GM19023 (cell line): ENCODE measurements at regions not wholly inside any gene's neighbourhood (a gene's known extent, or its start where the extent isn't known, plus 50 kb on each side); places are given as distances from the start of the nearest gene placed in this dataset.
"Not testable (repeated sequence)": the region's sequence is repeated elsewhere in the genome, so short reads cannot be mapped to it uniquely, and the experiment has no call there.

Experiments used
- ATAC-seq: cut with Tn5 transposase; IDR thresholded peaks from one replicate; pipeline ENCODE4 v1.9.1; 2021; ENCODE audit warnings: mild to moderate bottlenecking, moderate library complexity; ENCODE audit not compliant: unreplicated experiment

- ATAC-seq = no peak
Measured at GRCh38 chr2:90209806-90210205, 1518.3 kb downstream of the RPIA start.

GRCh38 chr2:90215880-90216279 is 1524.4 kb downstream of the RPIA start:
- not testable (repeated sequence) for ATAC-seq

- ATAC-seq = not testable (repeated sequence)
Measured at GRCh38 chr2:90216801-90217200, 1525.3 kb downstream of the RPIA start.

- not testable (repeated sequence) for ATAC-seq
Measured at GRCh38 chr2:90218534-90218933, 1527.1 kb downstream of the RPIA start.

GRCh38 chr2:90220623-90221299 is 1529.3 kb downstream of the RPIA start:
- ATAC-seq = not testable (repeated sequence)

- ATAC-seq = no peak
Measured at GRCh38 chr2:90221300-90221651, 1529.8 kb downstream of the RPIA start.

GRCh38 chr2:90224767-90225166 is 1533.3 kb downstream of the RPIA start:
- ATAC-seq = not testable (repeated sequence)

- not testable (repeated sequence) for ATAC-seq
Measured at GRCh38 chr2:90226465-90227072, 1535.1 kb downstream of the RPIA start.

GRCh38 chr2:90231199-90231598 is 1539.7 kb downstream of the RPIA start:
- ATAC-seq = not testable (repeated sequence)

- ATAC-seq = not testable (repeated sequence)
Measured at GRCh38 chr2:90235452-90235851, 1544.0 kb downstream of the RPIA start.

- ATAC-seq = not testable (repeated sequence)
Measured at GRCh38 chr2:90237923-90238361, 1546.5 kb downstream of the RPIA start.

- ATAC-seq = not testable (repeated sequence)
Measured at GRCh38 chr2:90238505-90239230, 1547.2 kb downstream of the RPIA start.

GRCh38 chr2:90239769-90240168 is 1548.3 kb downstream of the RPIA start:
- not testable (repeated sequence) for ATAC-seq

GRCh38 chr2:90244902-90245765 is 1553.7 kb downstream of the RPIA start:
- ATAC-seq = not testable (repeated sequence)

GRCh38 chr2:90248400-90248799 is 1556.9 kb downstream of the RPIA start:
- not testable (repeated sequence) for ATAC-seq

- not testable (repeated sequence) for ATAC-seq
Measured at GRCh38 chr2:90250350-90250749, 1558.9 kb downstream of the RPIA start.

GRCh38 chr2:90251576-90251975 is 1560.1 kb downstream of the RPIA start:
- not testable (repeated sequence) for ATAC-seq

- ATAC-seq = not testable (repeated sequence)
Measured at GRCh38 chr2:90253306-90253705, 1561.8 kb downstream of the RPIA start.

- ATAC-seq = not testable (repeated sequence)
Measured at GRCh38 chr2:90266888-90267287, 1575.4 kb downstream of the RPIA start.

- ATAC-seq = not testable (repeated sequence)
Measured at GRCh38 chr2:90287751-90288150, 1596.3 kb downstream of the RPIA start.

GRCh38 chr2:90288396-90288795 is 1596.9 kb downstream of the RPIA start:
- not testable (repeated sequence) for ATAC-seq
